Thymus (tissue), 11 donors: ENCODE measurements at regions not wholly inside any gene's neighbourhood (a gene's known extent, or its start where the extent isn't known, plus 50 kb on each side); places are given as distances from the start of the nearest gene placed in this dataset.

Experiments used
- DNase-seq, 9 donors: peaks; one replicate each; pipeline ENCODE4 v3.0.0-alpha.2; 2013; ENCODE audit warnings: low spot score in 9 of 9, low read depth in 6 of 9, missing footprints in 1 of 9
- H3K27ac ChIP-seq, 2 donors: one replicate each; pipeline ENCODE4 v1.5.1; 2013; ENCODE audit warnings: control low read depth in 1 of 2, low read depth in 1 of 2, low read length in 1 of 2, mild to moderate bottlenecking in 1 of 2, moderate library complexity in 1 of 2
- H3K27me3 ChIP-seq, 2 donors: one replicate each; pipeline ENCODE4 v1.5.1; 2013; ENCODE audit warnings: low read length in 1 of 2; ENCODE audit not compliant: control insufficient read depth in 2 of 2, insufficient read depth in 1 of 2
- H3K36me3 ChIP-seq, 2 donors: one replicate each; pipeline ENCODE4 v1.5.1; 2013; ENCODE audit warnings: low read length in 1 of 2, mild to moderate bottlenecking in 1 of 2, moderate library complexity in 1 of 2; ENCODE audit not compliant: control insufficient read depth in 2 of 2, insufficient read depth in 2 of 2
- H3K4me1 ChIP-seq, 2 donors: one replicate each; pipeline ENCODE4 v1.5.1; 2013; ENCODE audit warnings: low read length in 2 of 2; ENCODE audit not compliant: control insufficient read depth in 2 of 2, insufficient read depth in 2 of 2
- H3K4me3 ChIP-seq, 2 donors: one replicate each; pipeline ENCODE4 v1.5.1; 2013; ENCODE audit warnings: low read length in 2 of 2, control low read depth in 1 of 2, mild to moderate bottlenecking in 1 of 2
- H3K9me3 ChIP-seq, 2 donors: one replicate each; pipeline ENCODE4 v1.5.1; 2013; ENCODE audit warnings: low read length in 1 of 2, mild to moderate bottlenecking in 1 of 2; ENCODE audit not compliant: control insufficient read depth in 2 of 2, insufficient read depth in 1 of 2
- WGBS: extraction: QIAGEN DNeasy Blood & Tissue Kit; methylation state at CpG from one replicate; pipeline ENCODE4 v1.1.7; 2013; 5-methylcytosine and 5-hydroxymethylcytosine counted together
- donor health status: healthy.

DNA sequence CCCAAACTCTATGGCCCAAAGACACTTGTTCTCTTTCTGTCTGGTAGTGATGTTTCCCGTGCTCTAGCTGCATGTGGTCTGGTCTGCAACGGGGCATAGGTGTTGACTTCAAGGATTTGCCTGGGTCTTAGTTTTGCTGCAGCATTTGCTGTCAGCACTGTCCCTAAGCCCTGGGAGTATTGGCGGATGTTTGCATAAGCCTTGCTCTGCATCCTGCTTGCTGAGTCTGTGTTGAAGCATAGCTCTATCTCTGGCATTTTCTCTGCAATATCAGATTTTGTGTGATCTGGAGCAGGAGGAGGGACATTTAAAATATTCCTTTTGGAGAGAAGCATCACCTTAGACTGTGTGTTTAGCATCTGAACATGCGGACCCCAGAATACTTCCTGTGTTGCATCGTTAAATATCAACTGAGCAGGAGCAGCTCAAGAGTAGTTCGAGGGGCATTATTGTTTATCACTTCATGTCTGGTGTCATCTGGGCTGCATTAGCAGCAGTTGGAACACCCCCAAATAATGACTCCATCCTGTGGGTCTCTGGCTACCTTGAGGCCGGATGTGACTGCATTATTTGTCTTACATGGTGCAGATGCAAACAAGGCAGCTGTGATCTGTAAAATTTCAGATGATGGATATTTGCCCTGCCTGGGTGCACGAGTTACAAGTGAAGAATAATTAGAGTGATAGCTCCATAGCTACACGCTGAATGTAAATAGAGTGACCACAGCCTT is 231.7 kb downstream of the TRIB2 start:
- H3K27me3 ChIP-seq = no peaks in the 10 kb centered on the region
- no peak overlapping the region for H3K4me3 ChIP-seq
- peaks cover 0 to 5% of the 10 kb centered on the region in 2 donors for H3K4me1 ChIP-seq
- H3K36me3 ChIP-seq = no peaks in the 10 kb centered on the region
- 95% methylated on average over 9 of the region's 9 CpGs for WGBS
- H3K9me3 ChIP-seq = no peaks in the 10 kb centered on the region
- H3K27ac ChIP-seq = no peak overlapping the region
- DNase-seq = no peak

DNA sequence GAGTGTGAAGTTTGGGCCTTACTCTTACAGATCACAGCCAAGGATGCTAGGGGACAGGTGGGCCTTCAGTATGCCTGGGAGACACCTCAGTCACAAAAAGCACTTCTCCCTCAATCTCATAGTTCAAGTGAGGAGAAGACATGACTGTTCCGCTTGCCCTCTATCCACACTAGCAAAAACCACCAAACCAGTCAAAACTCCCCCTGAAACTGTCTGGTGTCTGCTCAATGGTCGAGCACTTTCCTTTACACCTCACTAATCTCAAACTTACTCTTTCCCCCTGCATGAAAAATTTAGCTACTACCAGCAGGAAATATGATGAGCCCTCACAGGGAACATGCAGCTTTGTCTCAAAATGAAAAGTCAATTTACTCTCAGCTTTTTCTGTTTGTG is 232.2 kb downstream of the TRIB2 start:
- no peak overlapping the region for H3K4me3 ChIP-seq
- no peak for DNase-seq
- peaks cover 0 to 5% of the 10 kb centered on the region in 2 donors for H3K4me1 ChIP-seq
- no peaks in the 10 kb centered on the region for H3K9me3 ChIP-seq
- 93% methylated on average over 2 of the region's 2 CpGs for WGBS
- no peaks in the 10 kb centered on the region for H3K36me3 ChIP-seq
- H3K27me3 ChIP-seq = no peaks in the 10 kb centered on the region
- peak overlapping the region in 1 of 2 donors; percentile 3 for H3K27ac ChIP-seq

DNA sequence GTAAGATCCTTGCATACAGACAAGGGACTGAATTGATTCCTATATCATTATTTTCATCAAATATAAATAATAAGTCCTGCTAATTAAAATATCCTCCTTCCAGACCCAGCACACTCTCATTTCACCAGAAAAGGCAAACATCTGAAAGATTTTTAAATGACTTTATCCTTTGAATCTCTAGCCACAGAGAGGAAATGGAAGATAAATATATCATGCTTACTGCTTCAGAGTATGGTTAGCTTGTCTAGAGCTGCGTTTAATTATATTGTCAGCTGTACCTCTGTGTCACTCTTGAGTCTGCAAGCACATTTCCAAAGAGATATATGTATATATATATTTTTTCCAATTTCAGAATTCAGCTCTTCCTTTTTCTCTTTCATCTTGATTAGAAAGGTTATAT is 232.7 kb downstream of the TRIB2 start:
- Histone ChIP-seq H3K36me3 (no peaks in the 10 kb centered on the region), H3K4me1 (peaks cover 0 to 5% of the 10 kb centered on the region in 2 donors), H3K4me3 (no peak overlapping the region), H3K9me3 (no peaks in the 10 kb centered on the region), H3K27me3 (no peaks in the 10 kb centered on the region), H3K27ac (peak overlapping the region in 1 of 2 donors; percentile 3)
- 32% methylated on average over 1 of the region's 1 CpG for WGBS
- DNase-seq = peak in 1 of 9 donors; percentile 29

DNA sequence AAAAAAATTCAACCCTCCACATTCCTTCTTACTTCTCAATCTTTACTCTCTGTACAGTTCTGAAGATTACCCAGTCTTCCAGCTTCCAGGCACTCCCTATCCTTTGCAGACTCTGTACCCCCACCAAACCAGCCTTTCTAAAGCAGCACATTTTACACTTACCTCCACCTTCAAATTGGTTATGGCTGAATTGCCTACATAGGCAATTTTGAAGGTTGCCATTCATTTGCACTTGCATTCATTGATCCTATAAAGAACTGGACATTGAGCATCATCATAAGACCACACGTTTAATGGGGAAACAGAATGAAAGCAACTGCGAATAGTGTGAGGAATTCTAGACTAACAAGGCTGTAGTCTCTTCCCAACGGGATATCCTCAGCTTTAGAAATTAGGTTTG is 233.4 kb downstream of the TRIB2 start:
- H3K4me1 ChIP-seq = peaks cover 0 to 5% of the 10 kb centered on the region in 2 donors
- whole genome bisulfite sequencing = 96% methylated on average over 3 of the region's 3 CpGs
- H3K9me3 ChIP-seq = no peaks in the 10 kb centered on the region
- no peak for DNase-seq
- H3K27me3 ChIP-seq = no peaks in the 10 kb centered on the region
- H3K27ac ChIP-seq = no peak overlapping the region
- no peak overlapping the region for H3K4me3 ChIP-seq
- H3K36me3 ChIP-seq = no peaks in the 10 kb centered on the region

DNA sequence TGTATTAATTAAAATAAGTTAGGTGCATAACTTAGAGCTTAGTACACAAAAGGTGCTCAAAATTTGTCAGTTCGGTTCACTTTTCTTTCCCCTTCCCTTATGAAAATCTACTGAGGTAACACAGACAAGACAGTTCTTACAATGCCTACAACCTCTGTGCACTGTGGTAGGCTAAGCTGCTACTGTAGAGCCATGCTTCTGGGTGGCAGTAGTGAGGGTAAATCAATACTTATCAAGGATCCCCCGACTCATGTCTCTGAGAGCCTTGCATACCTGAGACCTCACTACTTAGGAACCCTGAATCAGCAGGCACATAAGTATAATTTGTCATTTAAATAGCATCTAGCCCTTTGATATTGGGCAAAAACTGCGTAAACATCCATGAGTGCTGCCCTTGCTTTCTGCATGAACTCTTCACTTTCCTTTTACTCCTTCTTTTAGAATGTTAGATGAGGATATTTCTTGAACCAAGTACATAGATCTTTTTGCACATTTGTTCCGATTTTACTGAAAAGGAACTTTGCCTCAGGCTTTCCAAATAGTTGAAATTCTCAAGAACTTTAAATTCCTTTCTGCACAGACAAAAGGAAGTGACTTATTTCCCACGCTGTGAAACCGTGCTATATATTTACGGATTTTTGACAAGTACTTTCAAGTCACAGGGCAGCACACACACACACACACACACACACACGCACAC is 234.4 kb downstream of the TRIB2 start:
- H3K9me3 ChIP-seq = no peaks in the 10 kb centered on the region
- H3K4me1 ChIP-seq = peaks cover 0 to 5% of the 10 kb centered on the region in 2 donors
- H3K27me3 ChIP-seq = no peaks in the 10 kb centered on the region
- no peak overlapping the region for H3K27ac ChIP-seq
- 44% methylated on average over 8 of the region's 8 CpGs for WGBS
- no peak for DNase-seq
- H3K4me3 ChIP-seq = no peak overlapping the region
- no peaks in the 10 kb centered on the region for H3K36me3 ChIP-seq

DNA sequence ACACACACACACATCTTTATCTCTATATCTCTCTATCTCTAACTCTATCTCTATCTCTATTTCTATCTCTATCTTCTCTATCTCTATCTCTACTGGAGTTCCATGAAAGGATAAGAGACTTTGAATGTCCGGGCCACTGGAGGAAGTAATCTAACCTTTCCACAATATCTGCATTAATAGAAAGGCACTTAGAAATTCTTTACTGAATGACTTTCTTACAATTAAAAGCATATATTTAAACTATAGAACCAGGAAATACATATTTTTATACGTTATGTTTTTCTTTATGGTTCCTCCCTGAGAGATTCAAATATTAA is 234.9 kb downstream of the TRIB2 start:
- H3K9me3 ChIP-seq = no peaks in the 10 kb centered on the region
- no peaks in the 10 kb centered on the region for H3K36me3 ChIP-seq
- H3K27ac ChIP-seq = no peak overlapping the region
- H3K27me3 ChIP-seq = no peaks in the 10 kb centered on the region
- H3K4me1 ChIP-seq = peaks cover 0 to 5% of the 10 kb centered on the region in 2 donors
- WGBS = 46% methylated on average over 2 of the region's 2 CpGs
- no peak for DNase-seq
- no peak overlapping the region for H3K4me3 ChIP-seq

DNA sequence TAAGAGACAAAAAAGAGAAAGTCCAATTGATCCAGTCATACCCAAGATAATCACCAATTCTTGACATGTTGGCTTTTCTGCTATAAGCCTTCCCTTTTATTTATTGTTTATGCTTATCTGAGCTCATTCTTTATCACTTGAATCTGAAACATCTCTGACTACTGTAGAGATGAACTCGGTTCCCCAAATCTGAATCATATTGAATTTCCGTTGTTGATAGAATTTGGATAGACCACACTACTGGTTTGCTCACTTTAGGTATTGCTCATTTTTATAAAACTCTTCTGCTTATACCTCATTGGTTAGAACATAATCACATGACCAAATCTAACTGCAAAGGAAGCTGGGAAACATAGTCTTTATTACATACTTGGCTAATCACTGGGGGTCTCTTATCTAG is 236.9 kb downstream of the TRIB2 start:
- WGBS = over 99% methylated on average over 2 of the region's 2 CpGs
- DNase-seq = no peak

DNA sequence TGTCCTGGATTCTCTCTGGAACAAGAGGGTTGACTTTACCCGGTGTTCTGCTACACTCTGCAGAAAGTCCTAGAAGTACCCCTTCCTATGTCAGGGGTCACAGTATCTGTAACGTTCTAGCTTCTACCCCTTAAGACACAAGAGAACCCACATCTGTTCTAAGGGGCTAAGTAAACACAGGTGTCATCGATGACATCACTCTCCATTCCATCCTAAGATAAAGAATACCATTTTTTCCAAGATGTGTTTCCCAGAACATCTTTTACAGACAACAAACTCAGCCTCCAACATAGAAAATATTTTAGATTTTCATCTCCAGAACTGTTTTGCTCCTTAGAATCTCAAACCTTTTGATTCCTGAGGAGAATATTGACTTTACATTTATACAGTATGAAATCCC is 239.1 kb downstream of the TRIB2 start:
- WGBS = 79% methylated on average over 3 of the region's 3 CpGs
- Histone ChIP-seq H3K9me3 (no peaks in the 10 kb centered on the region), H3K4me3 (no peak overlapping the region), H3K27me3 (no peaks in the 10 kb centered on the region), H3K36me3 (no peaks in the 10 kb centered on the region), H3K4me1 (no peaks in the 10 kb centered on the region), H3K27ac (no peak overlapping the region)
- no peak for DNase-seq

More for the DNA sequence above, 236.9 kb downstream of the TRIB2 start:
- Histone ChIP-seq H3K27ac (no peak overlapping the region), H3K36me3 (no peaks in the 10 kb centered on the region), H3K27me3 (no peaks in the 10 kb centered on the region), H3K4me1 (peaks cover 0 to 5% of the 10 kb centered on the region in 2 donors), H3K4me3 (no peak overlapping the region), H3K9me3 (no peaks in the 10 kb centered on the region)

DNA sequence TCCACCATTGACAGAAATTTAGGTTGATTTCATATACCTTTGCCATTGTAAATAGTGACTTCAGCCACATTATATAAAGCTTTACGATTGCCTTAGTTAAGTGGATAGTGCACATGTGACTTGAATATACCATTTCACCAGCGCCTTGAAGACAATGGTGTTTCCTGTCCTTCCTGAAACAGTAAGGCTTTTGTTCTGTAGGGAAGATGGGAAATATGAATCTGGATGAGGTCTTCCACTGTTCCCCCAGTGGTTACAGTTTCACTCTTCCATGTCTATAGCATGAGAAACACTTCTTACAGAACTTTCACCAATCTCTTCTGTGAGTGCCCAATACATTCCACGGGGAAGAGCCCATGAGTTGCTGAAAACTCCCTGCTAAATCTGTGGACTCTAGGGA is 240.5 kb downstream of the TRIB2 start:
- DNase-seq = no peak
- WGBS = 97% methylated on average over 3 of the region's 3 CpGs
- Histone ChIP-seq H3K4me1 (no peaks in the 10 kb centered on the region), H3K4me3 (no peak overlapping the region), H3K27ac (no peak overlapping the region), H3K36me3 (no peaks in the 10 kb centered on the region), H3K27me3 (no peaks in the 10 kb centered on the region), H3K9me3 (no peaks in the 10 kb centered on the region)
